IMR-90 (cell line): ENCODE measurements at regions not wholly inside any gene's neighbourhood (a gene's known extent, or its start where the extent isn't known, plus 50 kb on each side); places are given as distances from the start of the nearest gene placed in this dataset.

ENCODE experiments used
- ATAC-seq: fragments of 200-7000 bp; cut with Tn5 transposase; 2 replicates; pipeline ENCODE4 v1.9.1; 2020; ENCODE audit warnings: low read depth, mild to moderate bottlenecking, moderate library complexity
- BruUV-seq: library from RNA; stranded (reverse); fragments of 400-500 nt; replicated peaks from 2 replicates; lab custom pipeline; 2021; lab: Mats Ljungman, UMichigan
- CTCF ChIA-PET: fragments of 300-600 bp; formaldehyde crosslinking; extraction: SDS; loops from one replicate; lab custom pipeline; 2021; ENCODE audit warnings: antibody characterized with exemption; lab: Yijun Ruan, JAX
- POLR2A ChIA-PET: fragments of 300-600 bp; sonication (Branson Sonifier 250); formaldehyde crosslinking; loops from one replicate; lab custom pipeline; 2022; ENCODE audit warnings: antibody characterized with exemption; ENCODE audit not compliant: unreplicated experiment; lab: Charles Lee
- DNase-seq: peaks from one replicate; pipeline ENCODE4 v3.0.0; 2013
- H2AFZ ChIP-seq: replicated peaks from 2 replicates; pipeline ENCODE3; 2013; ENCODE audit warnings: low read length, mild to moderate bottlenecking; ENCODE audit not compliant: poor library complexity
- H2AK5ac ChIP-seq: 2 replicates; pipeline ENCODE4 v1.6.1; 2013; ENCODE audit warnings: low read depth, low read length, inconsistent platforms
- H2AK9ac ChIP-seq: replicated peaks from 2 replicates; pipeline ENCODE3; 2013; ENCODE audit warnings: mild to moderate bottlenecking, low read depth, low read length, moderate library complexity; ENCODE audit not compliant: poor library complexity
- H2BK120ac ChIP-seq: 2 replicates; pipeline ENCODE4 v1.6.1; 2013; ENCODE audit warnings: low read depth, low read length, inconsistent platforms
- H2BK15ac ChIP-seq: 3 replicates; pipeline ENCODE4 v1.6.1; 2013; ENCODE audit warnings: low read depth, low read length, inconsistent platforms
- H2BK20ac ChIP-seq: 2 replicates; pipeline ENCODE4 v1.6.1; 2013; ENCODE audit warnings: low read depth, mild to moderate bottlenecking, inconsistent platforms, low read length, moderate library complexity
- H2BK5ac ChIP-seq: 2 replicates; pipeline ENCODE4 v1.6.1; 2013; ENCODE audit warnings: mild to moderate bottlenecking, low read depth, low read length, inconsistent platforms; ENCODE audit not compliant: poor library complexity, severe bottlenecking
- H3K14ac ChIP-seq: replicated peaks from 2 replicates; pipeline ENCODE4 v1.6.1; 2013; ENCODE audit warnings: low read depth, low read length, inconsistent platforms
- H3K18ac ChIP-seq: 2 replicates; pipeline ENCODE4 v1.6.1; 2013; ENCODE audit warnings: low read depth, low read length, control low read depth
- H3K23ac ChIP-seq: 2 replicates; pipeline ENCODE4 v1.6.1; 2013; ENCODE audit warnings: low read depth, low read length, inconsistent platforms
- H3K27ac ChIP-seq: 2 replicates; pipeline ENCODE4 v1.5.1; 2013; ENCODE audit warnings: mild to moderate bottlenecking, control low read depth, low read length; ENCODE audit not compliant: insufficient read depth
- H3K27me3 ChIP-seq: 2 replicates; pipeline ENCODE4 v1.6.1; 2013; ENCODE audit warnings: low read length; ENCODE audit not compliant: control insufficient read depth, insufficient read depth
- H3K36me3 ChIP-seq: 2 replicates; pipeline ENCODE4 v1.6.1; 2013; ENCODE audit warnings: low read length, mixed read lengths; ENCODE audit not compliant: control insufficient read depth, insufficient read depth
- H3K4ac ChIP-seq: 2 replicates; pipeline ENCODE4 v1.6.1; 2013; ENCODE audit warnings: low read depth, low read length, inconsistent platforms
- H3K4me1 ChIP-seq: 2 replicates; pipeline ENCODE4 v1.6.1; 2013; ENCODE audit warnings: low read length, mixed read lengths; ENCODE audit not compliant: control insufficient read depth, insufficient read depth
- H3K4me2 ChIP-seq: 2 replicates; pipeline ENCODE4 v1.6.1; 2013; ENCODE audit warnings: low read depth, mild to moderate bottlenecking, control low read depth, low read length, moderate library complexity
- H3K4me3 ChIP-seq: 2 replicates; pipeline ENCODE4 v1.5.1; 2013; ENCODE audit warnings: low read depth, mild to moderate bottlenecking, control low read depth, low read length, moderate library complexity; ENCODE audit not compliant: insufficient read depth
- H3K56ac ChIP-seq: 2 replicates; pipeline ENCODE4 v1.6.1; 2013; ENCODE audit warnings: low read length, inconsistent platforms; ENCODE audit not compliant: insufficient read depth; ENCODE audit errors: extremely low read depth
- H3K79me1 ChIP-seq, 2 experiments: 2 replicates each; pipeline ENCODE4 v1.6.1; 2013; ENCODE audit warnings: low read length in 2 of 2, inconsistent platforms in 1 of 2, low read depth in 1 of 2
- H3K9ac ChIP-seq: 2 replicates; pipeline ENCODE4 v1.6.1; 2013; ENCODE audit warnings: low read depth, low read length, control low read depth
- H3K9me1 ChIP-seq: 2 replicates; pipeline ENCODE4 v1.6.1; 2013; ENCODE audit warnings: low read length, inconsistent platforms; ENCODE audit not compliant: insufficient read depth
- H3K9me3 ChIP-seq: 2 replicates; pipeline ENCODE4 v1.6.1; 2013; ENCODE audit warnings: low read length; ENCODE audit not compliant: control insufficient read depth, insufficient read depth
- H4K20me1 ChIP-seq: 2 replicates; pipeline ENCODE4 v1.6.1; 2013; ENCODE audit warnings: low read length, inconsistent platforms; ENCODE audit not compliant: insufficient read depth
- H4K5ac ChIP-seq: 2 replicates; pipeline ENCODE4 v1.6.1; 2013; ENCODE audit warnings: mild to moderate bottlenecking, low read depth, low read length, control low read depth
- H4K8ac ChIP-seq, 2 experiments: 2 replicates each; pipeline ENCODE4 v1.6.1; 2013; ENCODE audit warnings: low read depth in 2 of 2, low read length in 2 of 2, control low read depth in 1 of 2, inconsistent platforms in 1 of 2
- H4K91ac ChIP-seq: 2 replicates; pipeline ENCODE4 v1.6.1; 2013; ENCODE audit warnings: low read depth, low read length, inconsistent platforms; ENCODE audit not compliant: insufficient read depth
- CEBPB ChIP-seq: IDR thresholded peaks from 2 replicates; pipeline ENCODE4 v1.6.1; 2012; ENCODE audit warnings: low read depth, low read length, improper control_type of control experiment
- MAFK ChIP-seq: IDR thresholded peaks from 2 replicates; pipeline ENCODE4 v1.6.1; 2012; ENCODE audit warnings: low read depth, low read length, improper control_type of control experiment
- WGBS, 2 experiments: methylation state at CpG; one replicate each; pipeline versions ENCODE4 v1.1.5 to v1.1.7; 2013; ENCODE audit warnings: missing lambda C conversion rate in 2 of 2; ENCODE audit not compliant: insufficient read length in 1 of 2; ENCODE audit errors: extremely low coverage in 2 of 2; 5-methylcytosine and 5-hydroxymethylcytosine counted together
- dilution Hi-C: fragments of 300-500 bp; cut with HindIII; formaldehyde crosslinking; loops from one replicate; pipeline ENCODE4 v1.14.3; 2018; ENCODE audit warnings: low sequenced_read_pairs; ENCODE audit not compliant: unreplicated experiment
- in situ Hi-C: fragments of 300-500 bp; cut with MboI; formaldehyde crosslinking; loops from 3 replicates; pipeline ENCODE4 v1.14.3; 2019; ENCODE audit warnings: low sequenced_read_pairs, inconsistent platforms, mixed read lengths
- intact Hi-C: fragments of 100-400 bp; cut with micrococcal nuclease; formaldehyde crosslinking; loops from 2 replicates; pipeline ENCODE4 v1.10.0; 2022

GRCh38 chr2:200130762-200131166 is 175.4 kb downstream of the MAIP1 start:
- no peaks in the 10 kb centered on the region for H3K79me1 ChIP-seq
- H3K4me2 ChIP-seq = no peak overlapping the region; the same call in 1 of the 2 replicates
- intact Hi-C loops (no loop called here), dilution Hi-C loops (no loop called here), in situ Hi-C loops (no loop called here)
- H2BK120ac ChIP-seq = peak overlapping the region; percentile 52; the same call in 1 of the 2 replicates
- ATAC-seq (peak; percentile 28), DNase-seq (peak; percentile 36)
- H4K91ac ChIP-seq = no peak overlapping the region
- peak overlapping the region; percentile 45 for H2AK9ac ChIP-seq
- H3K4ac ChIP-seq = 0 out of 2 replicates have a peak overlapping the region, but pooled peaks have one; percentile 34
- no peaks in the 10 kb centered on the region for H3K27me3 ChIP-seq
- peak overlapping the region; percentile 63; the same call in 1 of the 2 replicates for H3K14ac ChIP-seq
- no peak overlapping the region for H4K8ac ChIP-seq
- no peaks in the 10 kb centered on the region for H4K20me1 ChIP-seq
- peaks cover 13% of the 10 kb centered on the region for H3K4me1 ChIP-seq
- H3K4me3 ChIP-seq = no peak overlapping the region
- H2AK5ac ChIP-seq = no peak overlapping the region
- peak overlapping the region; percentile 30 for H2BK5ac ChIP-seq
- no peak overlapping the region for H2BK15ac ChIP-seq
- no peak overlapping the region for H2BK20ac ChIP-seq
- no TSS peak for BruUV-seq
- H3K36me3 ChIP-seq = no peaks in the 10 kb centered on the region
- WGBS, 2 experiments = no CpG with 5 or more reads among the region's 5 CpGs
- ChIA-PET CTCF (no interaction called here), POLR2A (no interaction called here)
- no peaks in the 10 kb centered on the region for H3K9me3 ChIP-seq
- H4K5ac ChIP-seq = no peak overlapping the region
- TF ChIP-seq CEBPB (no peak), MAFK (peak; percentile 36; the same call in 1 of the 2 replicates)
- H2AFZ ChIP-seq = peak overlapping the region; percentile 44
- no peak overlapping the region for H3K56ac ChIP-seq
- H3K9me1 ChIP-seq = peaks cover 3% of the 10 kb centered on the region; the same call in 1 of the 2 replicates
- H3K9ac ChIP-seq = no peak overlapping the region
- no peak overlapping the region for H3K27ac ChIP-seq
- H3K23ac ChIP-seq = peak overlapping the region; percentile 81
- H3K18ac ChIP-seq = peak overlapping the region; percentile 0; the same call in 1 of the 2 replicates
